ENCODE measurements at regions not wholly inside any gene's neighbourhood (a gene's known extent, or its start where the extent isn't known, plus 50 kb on each side); places are given as distances from the start of the nearest gene placed in this dataset.

GRCh38 chr20:57070296-57070695, 196.1 kb downstream of the BMP7 start:
- no peak for DNase-seq

GRCh38 chr20:57071283-57071731, 195.1 kb downstream of the BMP7 start:
- DNase-seq: no peak

- no peak for DNase-seq
Measured at GRCh38 chr20:57071954-57072583, 194.4 kb downstream of the BMP7 start.

GRCh38 chr20:57073402-57073801, 193.0 kb downstream of the BMP7 start:
- DNase-seq: no peak

GRCh38 chr20:57074386-57074785, 192.1 kb downstream of the BMP7 start:
- no peak for DNase-seq

GRCh38 chr20:57075181-57075580, 191.3 kb downstream of the BMP7 start:
- DNase-seq: no peak

GRCh38 chr20:57075603-57076002, 190.8 kb downstream of the BMP7 start:
- DNase-seq: no peak

- peak; percentile 82 for DNase-seq
Measured at GRCh38 chr20:57076152-57076652, 190.2 kb downstream of the BMP7 start.

GRCh38 chr20:57076951-57077350, 189.5 kb downstream of the BMP7 start:
- DNase-seq: no peak

GRCh38 chr20:57078116-57078515, 188.3 kb downstream of the BMP7 start:
- no peak for DNase-seq

- DNase-seq: no peak
Measured at GRCh38 chr20:57079031-57080005, 187.1 kb downstream of the BMP7 start.

GRCh38 chr20:57080796-57081195, 185.6 kb downstream of the BMP7 start:
- DNase-seq: no peak

GRCh38 chr20:57082357-57082945, 184.0 kb downstream of the BMP7 start:
- DNase-seq: no peak

GRCh38 chr20:57083072-57083471, 183.4 kb downstream of the BMP7 start:
- no peak for DNase-seq

- no peak for DNase-seq
Measured at GRCh38 chr20:57086066-57086465, 180.4 kb downstream of the BMP7 start.

GRCh38 chr20:57087102-57087501, 179.3 kb downstream of the BMP7 start:
- no peak for DNase-seq

GRCh38 chr20:57087705-57088104, 178.7 kb downstream of the BMP7 start:
- no peak for DNase-seq

- DNase-seq: no peak
Measured at GRCh38 chr20:57088436-57088835, 178.0 kb downstream of the BMP7 start.

- DNase-seq: peak; percentile 15
Measured at GRCh38 chr20:57089699-57090144, 176.7 kb downstream of the BMP7 start.

- no peak for DNase-seq
Measured at GRCh38 chr20:57090590-57091560, 175.6 kb downstream of the BMP7 start.

- no peak for DNase-seq
Measured at GRCh38 chr20:57091748-57092111, 174.7 kb downstream of the BMP7 start.

Data from NCI-H226 (cell line).